GM18873 (cell line): ENCODE measurements at regions not wholly inside any gene's neighbourhood (a gene's known extent, or its start where the extent isn't known, plus 50 kb on each side); places are given as distances from the start of the nearest gene placed in this dataset.
A peak's percentile ranks its signal among the peaks of the same experiment; 100 is the strongest.
"Not testable (repeated sequence)": the region's sequence is repeated elsewhere in the genome, so short reads cannot be mapped to it uniquely, and the experiment has no call there.

Source experiments
- ATAC-seq: cut with Tn5 transposase; IDR thresholded peaks from one replicate; pipeline ENCODE4 v1.9.1; 2021; ENCODE audit warnings: mild to moderate bottlenecking, moderate library complexity, moderate number of reproducible peaks; ENCODE audit not compliant: unreplicated experiment, low FRiP score

DNA sequence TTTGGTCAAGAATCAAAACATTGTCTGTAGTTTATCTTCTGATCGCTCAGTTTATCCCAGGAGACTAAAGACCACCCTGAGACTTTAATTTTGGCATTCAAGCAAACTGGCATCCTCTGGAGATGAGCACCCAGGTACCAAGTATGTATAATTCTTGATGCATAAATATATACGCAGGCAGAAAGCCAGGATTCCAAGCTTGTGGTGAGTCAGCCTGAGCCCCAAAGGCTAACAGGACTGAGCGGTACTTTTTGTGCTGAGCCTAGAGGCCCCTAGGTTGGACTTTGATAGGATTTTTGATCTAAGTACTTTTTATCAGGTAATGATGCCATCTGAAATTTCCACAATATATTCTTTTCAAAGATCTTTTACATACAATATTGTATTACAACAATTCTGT, 301.3 kb downstream of the TFAP2B start:
- ATAC-seq: no peak

GRCh38 chr6:51121380-51121976, 302.8 kb downstream of the TFAP2B start:
- ATAC-seq: not testable (repeated sequence)

GRCh38 chr6:51129043-51129442, 310.4 kb downstream of the TFAP2B start:
- no peak for ATAC-seq

GRCh38 chr6:51137777-51138176, 319.1 kb downstream of the TFAP2B start:
- no peak for ATAC-seq

- no peak for ATAC-seq
These were observed 321.3 kb downstream of the TFAP2B start for GRCh38 chr6:51139950-51140385.

GRCh38 chr6:51141080-51141479, 322.4 kb downstream of the TFAP2B start:
- ATAC-seq: no peak

DNA sequence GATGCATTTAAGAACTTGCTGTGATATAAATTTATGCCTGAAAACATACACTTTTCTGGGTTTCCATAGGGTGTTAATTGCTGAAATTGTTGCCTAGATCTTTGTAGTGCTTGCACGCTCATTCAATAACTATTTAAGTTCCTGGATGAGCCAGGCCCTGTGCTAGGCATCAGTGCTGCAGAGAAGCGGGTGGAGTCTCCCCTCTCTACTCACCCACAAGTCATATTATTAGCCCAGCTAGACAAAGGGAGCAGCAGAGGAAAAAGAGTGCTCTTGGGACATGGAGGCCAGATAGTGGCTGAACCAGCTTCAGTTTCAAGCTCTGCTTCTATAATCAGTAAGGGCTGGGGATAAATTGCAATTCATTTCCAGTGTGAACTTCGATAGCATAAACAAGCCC, 329.1 kb downstream of the TFAP2B start:
- ATAC-seq: no peak

DNA sequence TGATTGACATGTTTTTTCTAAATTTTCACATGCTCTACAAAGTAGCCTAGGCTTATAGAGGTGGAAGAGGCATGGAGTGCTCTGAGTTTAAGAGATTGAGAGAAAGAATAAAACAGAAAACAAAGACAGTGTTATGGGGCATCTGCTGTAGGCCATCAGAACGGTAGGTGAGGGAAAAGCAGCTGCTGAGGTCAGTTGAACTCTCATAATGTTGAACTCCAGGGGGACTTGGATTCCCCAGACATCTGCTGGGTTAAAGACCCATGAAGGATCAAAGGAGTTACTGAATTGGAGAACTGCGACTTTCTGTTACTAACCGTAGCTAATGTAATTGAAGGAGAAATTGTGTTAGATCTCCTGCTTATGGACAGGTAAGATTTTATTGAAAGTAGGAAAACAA, 333.9 kb downstream of the TFAP2B start:
- ATAC-seq: no peak

DNA sequence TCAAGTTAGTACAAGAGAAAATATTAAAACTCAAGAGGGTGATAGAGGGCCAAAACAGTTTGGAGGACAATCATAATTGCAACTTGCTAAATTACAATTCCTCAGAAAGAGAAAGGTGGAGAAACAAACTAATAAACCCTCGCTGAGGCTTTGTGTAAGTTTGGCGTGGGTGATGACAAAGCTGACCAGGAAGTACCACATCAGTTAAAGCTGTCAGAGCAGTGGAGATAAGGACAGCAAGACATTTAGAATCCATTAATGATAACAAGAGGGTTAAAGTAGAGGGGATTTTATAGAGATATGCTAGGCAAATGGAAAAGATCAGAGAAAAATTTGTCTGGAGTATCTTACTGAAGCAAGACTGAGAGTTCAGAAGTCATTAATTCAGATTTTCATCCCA, 334.4 kb downstream of the TFAP2B start:
- ATAC-seq: no peak

DNA sequence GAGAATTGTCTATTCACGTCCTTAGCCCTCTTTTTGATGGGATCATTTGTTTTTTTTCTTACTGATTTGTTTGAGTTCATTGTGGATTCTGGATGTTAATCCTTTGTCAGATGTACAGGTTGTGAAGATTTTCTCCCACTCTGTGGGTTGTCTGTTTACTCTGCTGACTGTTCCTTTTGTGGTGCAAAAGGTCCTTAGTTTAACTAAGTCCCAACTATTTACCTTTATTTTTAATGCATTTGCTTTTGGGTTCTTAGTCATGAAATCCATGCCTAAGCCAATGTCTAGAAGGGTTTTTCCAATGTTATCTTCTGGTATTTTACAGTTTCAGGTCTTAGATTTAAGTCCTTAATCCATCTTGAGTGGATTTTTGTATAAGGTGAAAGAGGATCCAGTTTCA, 336.3 kb downstream of the TFAP2B start:
- ATAC-seq: not testable (repeated sequence)

DNA sequence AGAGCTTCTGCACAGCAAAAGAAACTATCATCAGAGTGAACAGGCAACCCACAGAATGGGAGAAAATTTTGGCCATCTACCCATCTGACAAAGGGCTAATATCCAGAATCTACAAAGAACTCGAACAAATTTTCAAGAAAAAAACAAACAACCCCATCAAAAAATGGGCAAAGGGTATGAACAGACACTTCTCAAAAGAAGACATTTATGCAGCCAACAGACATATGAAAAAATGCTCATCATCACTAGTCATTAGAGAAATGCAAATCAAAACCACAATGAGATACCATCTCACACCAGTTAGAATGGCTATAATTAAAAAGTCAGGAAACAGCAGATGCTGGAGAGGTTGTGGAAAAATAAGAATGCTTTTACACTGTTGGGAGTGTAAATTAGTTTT, 340.6 kb downstream of the TFAP2B start:
- not testable (repeated sequence) for ATAC-seq

GRCh38 chr6:51161752-51162151, 343.1 kb downstream of the TFAP2B start:
- no peak for ATAC-seq

GRCh38 chr6:51163843-51164529, 345.3 kb downstream of the TFAP2B start:
- ATAC-seq: no peak

- no peak for ATAC-seq
These were observed 348.2 kb downstream of the TFAP2B start for GRCh38 chr6:51166914-51167313.

DNA sequence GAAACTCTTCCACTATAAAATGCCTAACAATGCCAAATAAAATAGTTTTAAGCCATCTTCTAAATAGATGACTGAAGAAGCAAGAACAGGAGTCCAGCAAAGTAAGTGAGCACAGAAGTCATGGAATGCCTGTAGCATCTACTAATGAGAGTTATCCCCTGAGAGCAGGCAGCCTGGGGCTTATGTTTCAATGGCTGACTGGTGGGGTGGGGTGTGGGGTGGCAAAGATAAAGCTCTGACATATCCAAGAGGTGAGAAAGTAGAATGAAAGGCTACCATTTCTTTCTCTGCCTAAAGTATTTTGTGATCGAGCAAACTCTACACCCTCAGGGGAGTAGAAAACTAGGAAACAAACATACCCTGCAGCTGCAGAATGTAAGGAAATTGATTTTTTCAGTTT, 348.8 kb downstream of the TFAP2B start:
- no peak for ATAC-seq

- ATAC-seq: no peak
These were observed 364.2 kb downstream of the TFAP2B start for GRCh38 chr6:51182827-51183226.

DNA sequence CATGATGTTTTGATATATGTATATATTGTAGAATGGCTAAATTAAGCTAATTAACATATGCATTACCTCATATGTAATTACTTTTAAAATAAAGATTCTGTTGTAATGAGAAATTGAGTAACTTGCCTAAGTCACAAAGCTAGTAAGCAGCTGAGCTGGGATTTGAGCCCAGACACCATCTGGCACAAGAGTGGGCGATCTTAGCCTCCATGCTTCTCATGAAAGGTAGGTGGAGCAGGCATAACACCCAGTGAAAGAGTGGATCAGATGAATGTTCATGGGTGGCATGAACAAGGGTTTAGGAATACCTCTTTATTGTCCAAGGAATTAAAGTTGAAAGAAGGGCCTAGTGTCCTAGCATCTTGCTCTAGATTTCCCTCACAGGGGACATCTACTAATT, 365.4 kb downstream of the TFAP2B start:
- no peak for ATAC-seq

DNA sequence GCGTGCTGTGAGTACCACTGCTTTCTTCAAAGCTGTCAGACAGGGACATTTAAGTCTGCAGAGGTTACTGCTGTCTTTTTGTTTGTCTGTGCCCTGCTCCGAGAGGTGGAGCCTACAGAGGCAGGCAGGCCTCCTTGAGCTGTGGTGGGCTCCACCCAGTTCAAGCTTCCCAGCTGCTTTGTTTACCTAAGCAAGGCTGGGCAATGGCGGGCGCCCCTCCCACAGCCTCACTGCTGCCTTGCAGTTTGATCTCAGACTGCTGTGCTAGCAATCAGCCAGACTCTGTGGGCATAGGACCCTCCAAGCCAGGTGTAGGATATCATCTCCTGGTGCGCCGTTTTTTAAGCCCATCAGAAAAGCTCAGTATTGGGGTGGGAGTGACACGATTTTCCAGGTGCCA, 374.5 kb downstream of the TFAP2B start:
- ATAC-seq: not testable (repeated sequence)

GRCh38 chr6:51199105-51199552, 380.5 kb downstream of the TFAP2B start:
- ATAC-seq: peak; percentile 72

- no peak for ATAC-seq
These were observed 381.1 kb downstream of the TFAP2B start for GRCh38 chr6:51199733-51200260.

DNA sequence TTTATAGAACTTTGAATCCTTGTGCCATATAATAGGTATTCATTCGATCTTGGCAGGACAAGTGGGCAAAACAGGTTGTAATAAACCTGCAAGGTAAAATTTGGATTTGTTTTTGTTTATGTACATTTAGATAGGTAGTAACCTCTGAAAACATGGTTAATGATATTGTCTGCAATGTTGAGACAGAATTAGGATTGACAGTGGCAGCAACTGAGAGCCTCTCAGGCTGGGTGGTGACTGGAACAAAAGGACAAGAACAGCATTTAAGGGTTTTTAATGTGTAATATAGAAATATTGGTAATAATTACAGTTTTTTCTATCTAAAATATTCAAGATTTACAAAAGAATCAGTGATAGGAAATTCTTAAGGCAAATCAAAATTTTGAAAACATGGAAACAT, 382.0 kb downstream of the TFAP2B start:
- ATAC-seq: no peak

- not testable (repeated sequence) for ATAC-seq
These were observed 384.0 kb downstream of the TFAP2B start for GRCh38 chr6:51202653-51203052.
